ENCODE measurements at regions not wholly inside any gene's neighbourhood (a gene's known extent, or its start where the extent isn't known, plus 50 kb on each side); places are given as distances from the start of the nearest gene placed in this dataset.

- TF ChIP-seq, protein P1, sequence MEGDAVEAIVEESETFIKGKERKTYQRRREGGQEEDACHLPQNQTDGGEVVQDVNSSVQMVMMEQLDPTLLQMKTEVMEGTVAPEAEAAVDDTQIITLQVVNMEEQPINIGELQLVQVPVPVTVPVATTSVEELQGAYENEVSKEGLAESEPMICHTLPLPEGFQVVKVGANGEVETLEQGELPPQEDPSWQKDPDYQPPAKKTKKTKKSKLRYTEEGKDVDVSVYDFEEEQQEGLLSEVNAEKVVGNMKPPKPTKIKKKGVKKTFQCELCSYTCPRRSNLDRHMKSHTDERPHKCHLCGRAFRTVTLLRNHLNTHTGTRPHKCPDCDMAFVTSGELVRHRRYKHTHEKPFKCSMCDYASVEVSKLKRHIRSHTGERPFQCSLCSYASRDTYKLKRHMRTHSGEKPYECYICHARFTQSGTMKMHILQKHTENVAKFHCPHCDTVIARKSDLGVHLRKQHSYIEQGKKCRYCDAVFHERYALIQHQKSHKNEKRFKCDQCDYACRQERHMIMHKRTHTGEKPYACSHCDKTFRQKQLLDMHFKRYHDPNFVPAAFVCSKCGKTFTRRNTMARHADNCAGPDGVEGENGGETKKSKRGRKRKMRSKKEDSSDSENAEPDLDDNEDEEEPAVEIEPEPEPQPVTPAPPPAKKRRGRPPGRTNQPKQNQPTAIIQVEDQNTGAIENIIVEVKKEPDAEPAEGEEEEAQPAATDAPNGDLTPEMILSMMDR (IDR thresholded peaks at IDR 0.05; ENCODE audit: low read length): no peak
- TF ChIP-seq EZH2 (optimal IDR thresholded peaks at IDR 0.05; ENCODE audit: low read depth, low read length) (no peak), EZH2phosphoT487 (IDR thresholded peaks at IDR 0.05; ENCODE audit: low read length) (no peak)
These were observed 55.8 kb upstream of the SPATA13 start for GRCh38 chr13:24104723-24105122.

Data from MM.1S (cell line).